ENCODE measurements at regions not wholly inside any gene's neighbourhood (a gene's known extent, or its start where the extent isn't known, plus 50 kb on each side); places are given as distances from the start of the nearest gene placed in this dataset.

GRCh38 chr1:103949779-103950178 lies 200.1 kb downstream of the AMY1C start:
- TF ChIP-seq CTCF (IDR thresholded peaks at IDR 0.05; ENCODE audit: low read depth, low read length, missing input control) (no peak), GABPA (IDR thresholded peaks at IDR 0.05 in 1 of 2, conservative IDR thresholded peaks at IDR 0.05 in 1 of 2) (no peak), TAF1 (conservative IDR thresholded peaks at IDR 0.05) (no peak), ATF3 (IDR thresholded peaks at IDR 0.05) (no peak), YY1 (IDR thresholded peaks at IDR 0.05) (no peak), SP1 (IDR thresholded peaks at IDR 0.05) (no peak), RAD21 (IDR thresholded peaks at IDR 0.05) (no peak), REST (IDR thresholded peaks at IDR 0.05) (no peak), JUND (IDR thresholded peaks at IDR 0.05) (no peak), RXRA (IDR thresholded peaks at IDR 0.05) (no peak), MAX (IDR thresholded peaks at IDR 0.05) (no peak)

All from liver (tissue), 3 donors.